Hepatocyte (in vitro differentiated cells): ENCODE measurements at regions not wholly inside any gene's neighbourhood (a gene's known extent, or its start where the extent isn't known, plus 50 kb on each side); places are given as distances from the start of the nearest gene placed in this dataset.

ENCODE experiments used
- EZH2phosphoT487 ChIP-seq: fragments of 200-600 bp; sonication (generic); IDR thresholded peaks from one replicate; pipeline ENCODE4 v1.6.1; 2018; ENCODE audit warnings: antibody characterized with exemption, mild to moderate bottlenecking, low read depth, moderate library complexity; ENCODE audit not compliant: unreplicated experiment, severe bottlenecking
- TF ChIP-seq, protein P1 (sequence below): fragments of 200-600 bp; sonication (generic); IDR thresholded peaks from 2 replicates; pipeline ENCODE4 v1.5.1; 2016; ENCODE audit warnings: antibody characterized with exemption, mild to moderate bottlenecking; ENCODE audit not compliant: poor library complexity

DNA sequence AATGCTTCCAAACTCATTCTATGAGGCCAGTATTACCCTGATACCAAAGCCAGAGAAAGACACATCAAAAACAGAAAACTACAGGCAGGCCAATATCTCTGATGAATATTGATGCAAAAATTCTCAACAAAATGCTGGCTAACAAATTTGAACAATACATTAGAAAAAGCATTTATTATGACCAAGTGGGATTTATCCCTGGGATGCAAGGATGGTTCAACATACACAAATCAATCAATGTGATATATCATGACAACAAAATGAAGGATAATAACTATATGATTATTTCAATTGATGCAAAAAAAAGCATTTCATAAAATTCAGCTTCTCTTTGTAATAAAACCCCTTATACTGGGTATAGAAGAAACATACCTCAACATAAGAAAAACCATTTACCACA lies 550.9 kb downstream of the ADCYAP1 start:
- TF ChIP-seq, protein P1, sequence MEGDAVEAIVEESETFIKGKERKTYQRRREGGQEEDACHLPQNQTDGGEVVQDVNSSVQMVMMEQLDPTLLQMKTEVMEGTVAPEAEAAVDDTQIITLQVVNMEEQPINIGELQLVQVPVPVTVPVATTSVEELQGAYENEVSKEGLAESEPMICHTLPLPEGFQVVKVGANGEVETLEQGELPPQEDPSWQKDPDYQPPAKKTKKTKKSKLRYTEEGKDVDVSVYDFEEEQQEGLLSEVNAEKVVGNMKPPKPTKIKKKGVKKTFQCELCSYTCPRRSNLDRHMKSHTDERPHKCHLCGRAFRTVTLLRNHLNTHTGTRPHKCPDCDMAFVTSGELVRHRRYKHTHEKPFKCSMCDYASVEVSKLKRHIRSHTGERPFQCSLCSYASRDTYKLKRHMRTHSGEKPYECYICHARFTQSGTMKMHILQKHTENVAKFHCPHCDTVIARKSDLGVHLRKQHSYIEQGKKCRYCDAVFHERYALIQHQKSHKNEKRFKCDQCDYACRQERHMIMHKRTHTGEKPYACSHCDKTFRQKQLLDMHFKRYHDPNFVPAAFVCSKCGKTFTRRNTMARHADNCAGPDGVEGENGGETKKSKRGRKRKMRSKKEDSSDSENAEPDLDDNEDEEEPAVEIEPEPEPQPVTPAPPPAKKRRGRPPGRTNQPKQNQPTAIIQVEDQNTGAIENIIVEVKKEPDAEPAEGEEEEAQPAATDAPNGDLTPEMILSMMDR, result no peak
- no peak for TF ChIP-seq EZH2phosphoT487
